Central memory CD8-positive, alpha-beta T cell (primary cell): ENCODE measurements at regions not wholly inside any gene's neighbourhood (a gene's known extent, or its start where the extent isn't known, plus 50 kb on each side); places are given as distances from the start of the nearest gene placed in this dataset.

Experiments used
- ATAC-seq: fragments of 150-1000 bp; cut with Tn5 transposase; replicated peaks from 2 replicates; pipeline ENCODE4 v1.10.0; 2022; ENCODE audit warnings: mild to moderate bottlenecking, moderate FRiP score, moderate number of reproducible peaks; ENCODE audit not compliant: poor library complexity, severe bottlenecking; ENCODE audit errors: extremely low read depth
- DNase-seq, 2 donors: peaks; one replicate each; pipeline ENCODE4 v3.0.0; 2021; ENCODE audit warnings: low spot score in 2 of 2
- H3K27ac Mint-ChIP-seq: one replicate; pipeline ENCODE4 v1.8.0; 2022; ENCODE audit warnings: low read depth, mild to moderate bottlenecking, moderate library complexity, mixed read lengths
- H3K27me3 Mint-ChIP-seq: one replicate; pipeline ENCODE4 v1.8.0; 2022; ENCODE audit warnings: mixed read lengths
- H3K36me3 Mint-ChIP-seq: one replicate; pipeline ENCODE4 v1.8.0; 2022; ENCODE audit warnings: mild to moderate bottlenecking, moderate library complexity, mixed read lengths; ENCODE audit not compliant: insufficient read depth
- H3K4me1 Mint-ChIP-seq: one replicate; pipeline ENCODE4 v1.8.0; 2022; ENCODE audit warnings: mixed read lengths
- H3K4me3 Mint-ChIP-seq: one replicate; pipeline ENCODE4 v1.8.0; 2022; ENCODE audit warnings: mild to moderate bottlenecking, moderate library complexity, mixed read lengths
- H3K9me3 Mint-ChIP-seq: one replicate; pipeline ENCODE4 v1.8.0; 2022; ENCODE audit warnings: mixed read lengths

- peaks cover 3% of the 10 kb centered on the region for H3K36me3 Mint-ChIP-seq
- H3K4me3 Mint-ChIP-seq: no peak overlapping the region
- H3K27ac Mint-ChIP-seq: no peak overlapping the region
- no peak for DNase-seq
- peaks cover 11% of the 10 kb centered on the region for H3K27me3 Mint-ChIP-seq
- no peaks in the 10 kb centered on the region for H3K4me1 Mint-ChIP-seq
- no peaks in the 10 kb centered on the region for H3K9me3 Mint-ChIP-seq
- no peak for ATAC-seq
These were observed 449.1 kb downstream of the BCOR start for GRCh38 chrX:39648548-39649254.

GRCh38 chrX:39650768-39651347 lies 446.9 kb downstream of the BCOR start:
- H3K4me1 Mint-ChIP-seq: no peaks in the 10 kb centered on the region
- ATAC-seq (no peak), DNase-seq (no peak)
- no peak overlapping the region for H3K4me3 Mint-ChIP-seq
- peaks cover 24% of the 10 kb centered on the region for H3K27me3 Mint-ChIP-seq
- H3K9me3 Mint-ChIP-seq: no peaks in the 10 kb centered on the region
- no peak overlapping the region for H3K27ac Mint-ChIP-seq
- no peaks in the 10 kb centered on the region for H3K36me3 Mint-ChIP-seq

GRCh38 chrX:39652336-39652735 lies 445.4 kb downstream of the BCOR start:
- Mint-ChIP-seq H3K27ac (peak overlapping the region; percentile 72), H3K4me1 (no peaks in the 10 kb centered on the region), H3K4me3 (no peak overlapping the region), H3K36me3 (no peaks in the 10 kb centered on the region), H3K27me3 (peaks cover 30% of the 10 kb centered on the region), H3K9me3 (no peaks in the 10 kb centered on the region)
- no peak for DNase-seq
- no peak for ATAC-seq

- H3K4me1 Mint-ChIP-seq: no peaks in the 10 kb centered on the region
- ATAC-seq (no peak), DNase-seq (no peak)
- H3K27ac Mint-ChIP-seq: no peak overlapping the region
- no peaks in the 10 kb centered on the region for H3K36me3 Mint-ChIP-seq
- H3K9me3 Mint-ChIP-seq: no peaks in the 10 kb centered on the region
- H3K4me3 Mint-ChIP-seq: no peak overlapping the region
- H3K27me3 Mint-ChIP-seq: peaks cover 30% of the 10 kb centered on the region
These were observed 444.1 kb downstream of the BCOR start for GRCh38 chrX:39653691-39654090.

GRCh38 chrX:39654183-39654925 lies 443.4 kb downstream of the BCOR start:
- Mint-ChIP-seq H3K27ac (no peak overlapping the region), H3K4me1 (no peaks in the 10 kb centered on the region), H3K27me3 (peaks cover 30% of the 10 kb centered on the region), H3K9me3 (no peaks in the 10 kb centered on the region), H3K4me3 (no peak overlapping the region), H3K36me3 (no peaks in the 10 kb centered on the region)
- ATAC-seq: no peak
- DNase-seq: no peak

DNA sequence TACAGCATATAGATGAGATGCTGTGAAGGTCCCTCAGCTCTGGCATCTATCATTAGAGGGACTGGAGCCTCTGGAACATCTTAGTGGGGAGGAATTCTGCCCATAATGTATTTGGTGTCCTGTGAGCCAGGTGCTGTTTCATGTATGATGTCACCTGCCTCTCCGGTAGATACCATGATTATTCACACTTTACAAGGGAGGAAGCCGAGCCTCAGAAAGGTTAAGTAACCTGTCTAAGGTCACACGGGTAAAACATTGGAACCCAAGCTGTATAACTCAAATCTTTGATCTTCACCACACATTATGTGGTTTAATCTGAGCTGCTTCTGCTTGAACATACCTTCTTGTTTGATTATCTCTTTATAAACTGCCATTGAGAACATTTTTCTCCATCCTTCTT lies 442.8 kb downstream of the BCOR start:
- ATAC-seq (no peak), DNase-seq (no peak)
- H3K27me3 Mint-ChIP-seq: peaks cover 30% of the 10 kb centered on the region
- H3K27ac Mint-ChIP-seq: no peak overlapping the region
- H3K4me3 Mint-ChIP-seq: no peak overlapping the region
- no peaks in the 10 kb centered on the region for H3K9me3 Mint-ChIP-seq
- H3K4me1 Mint-ChIP-seq: no peaks in the 10 kb centered on the region
- no peaks in the 10 kb centered on the region for H3K36me3 Mint-ChIP-seq

DNA sequence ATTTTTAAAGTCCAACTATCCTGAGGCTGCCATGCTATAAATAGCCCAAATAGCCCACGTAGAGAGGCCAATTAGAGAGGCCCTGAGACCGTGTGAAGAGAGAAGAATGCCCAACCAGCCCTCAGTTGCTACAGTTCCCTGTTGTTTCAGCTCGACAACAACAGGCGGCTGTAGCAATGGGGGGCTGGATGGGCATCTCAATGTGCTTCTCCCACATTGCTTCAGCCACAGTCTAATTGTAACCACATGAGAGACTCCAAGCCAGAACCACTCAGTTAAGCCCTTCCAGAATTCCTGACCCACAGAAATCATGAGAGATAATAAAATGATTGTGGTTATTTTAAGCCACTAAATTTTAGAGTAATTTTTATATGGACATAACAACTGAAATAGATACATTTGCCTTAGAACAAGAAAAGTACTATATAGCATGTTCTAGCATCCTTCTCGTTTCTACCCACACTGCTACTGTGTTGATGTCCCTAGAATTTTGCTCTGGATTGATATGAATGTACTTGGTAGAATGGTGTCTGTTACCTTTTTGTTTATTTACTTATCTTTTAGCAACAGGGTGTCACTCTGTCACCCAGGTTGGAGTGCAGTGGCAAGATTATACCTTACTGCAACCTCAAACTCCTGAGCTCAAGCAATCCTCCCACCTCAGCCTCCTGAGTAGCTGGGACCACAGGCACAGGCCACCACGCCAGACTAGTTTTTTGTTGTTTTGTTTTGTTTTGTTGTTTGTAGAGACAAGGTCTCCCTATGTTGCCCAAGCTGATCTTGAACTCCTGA lies 436.4 kb downstream of the BCOR start:
- Mint-ChIP-seq H3K27ac (no peak overlapping the region), H3K4me1 (no peaks in the 10 kb centered on the region), H3K27me3 (peaks cover under 1% of the 10 kb centered on the region), H3K36me3 (no peaks in the 10 kb centered on the region), H3K4me3 (no peak overlapping the region), H3K9me3 (no peaks in the 10 kb centered on the region)
- no peak for DNase-seq
- ATAC-seq: no peak

DNA sequence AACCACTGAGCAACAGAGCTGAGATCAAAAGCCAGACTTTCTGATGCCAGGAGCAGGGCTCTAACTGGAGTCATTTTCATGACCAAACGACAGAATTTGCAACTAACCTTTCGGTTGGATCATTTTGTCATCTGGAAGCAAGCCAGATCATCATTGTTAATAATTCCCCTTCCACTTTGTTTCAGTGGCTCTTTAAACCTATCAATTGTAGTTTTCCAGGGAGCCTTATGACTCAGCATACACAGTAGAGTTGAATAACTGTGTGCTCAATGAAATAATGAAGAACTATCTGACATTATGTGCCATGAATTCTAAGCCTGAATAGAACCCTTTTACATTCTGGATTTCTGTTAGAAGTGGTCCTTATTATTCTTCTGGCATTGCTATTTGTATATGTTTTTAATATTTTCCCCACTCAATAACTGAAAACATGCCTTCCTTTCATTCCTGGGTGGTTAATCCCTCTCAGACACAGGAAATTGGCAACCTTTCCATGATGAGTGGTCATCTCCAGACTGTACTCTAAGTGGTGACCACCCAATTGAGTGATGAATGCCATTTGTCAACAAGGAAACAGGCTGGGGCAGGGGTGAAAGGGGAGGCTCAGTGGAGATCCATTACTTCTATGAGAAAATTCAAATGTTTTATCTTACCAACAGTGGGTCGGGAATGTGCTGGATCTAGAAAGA lies 431.8 kb downstream of the BCOR start:
- Mint-ChIP-seq H3K27me3 (peaks cover 9% of the 10 kb centered on the region), H3K9me3 (no peaks in the 10 kb centered on the region), H3K4me1 (no peaks in the 10 kb centered on the region), H3K4me3 (no peak overlapping the region), H3K36me3 (peaks cover 2% of the 10 kb centered on the region), H3K27ac (no peak overlapping the region)
- DNase-seq: no peak
- no peak for ATAC-seq

DNA sequence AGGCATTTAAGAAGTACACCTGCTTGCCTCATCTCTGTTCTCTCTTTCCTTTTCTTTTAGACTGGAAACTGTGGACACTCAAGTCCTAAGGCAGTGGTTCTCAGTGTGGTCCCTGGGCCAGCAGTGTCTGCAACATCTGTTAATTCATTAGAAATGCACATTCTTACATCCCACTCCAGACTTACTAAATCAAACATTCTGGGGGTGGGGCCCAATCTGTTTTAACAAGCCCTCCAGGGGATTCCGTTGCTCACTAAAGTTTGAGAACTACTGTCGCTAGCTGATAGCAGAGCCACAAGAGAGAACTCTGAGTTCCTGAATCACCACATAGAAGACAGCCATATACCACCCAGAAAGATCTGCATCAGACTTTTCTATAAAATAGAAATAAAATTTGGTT lies 430.6 kb downstream of the BCOR start:
- no peak overlapping the region for H3K4me3 Mint-ChIP-seq
- H3K27me3 Mint-ChIP-seq: peaks cover 16% of the 10 kb centered on the region
- no peaks in the 10 kb centered on the region for H3K4me1 Mint-ChIP-seq
- DNase-seq: no peak
- no peaks in the 10 kb centered on the region for H3K9me3 Mint-ChIP-seq
- H3K27ac Mint-ChIP-seq: no peak overlapping the region
- H3K36me3 Mint-ChIP-seq: peaks cover 2% of the 10 kb centered on the region
- ATAC-seq: no peak

DNA sequence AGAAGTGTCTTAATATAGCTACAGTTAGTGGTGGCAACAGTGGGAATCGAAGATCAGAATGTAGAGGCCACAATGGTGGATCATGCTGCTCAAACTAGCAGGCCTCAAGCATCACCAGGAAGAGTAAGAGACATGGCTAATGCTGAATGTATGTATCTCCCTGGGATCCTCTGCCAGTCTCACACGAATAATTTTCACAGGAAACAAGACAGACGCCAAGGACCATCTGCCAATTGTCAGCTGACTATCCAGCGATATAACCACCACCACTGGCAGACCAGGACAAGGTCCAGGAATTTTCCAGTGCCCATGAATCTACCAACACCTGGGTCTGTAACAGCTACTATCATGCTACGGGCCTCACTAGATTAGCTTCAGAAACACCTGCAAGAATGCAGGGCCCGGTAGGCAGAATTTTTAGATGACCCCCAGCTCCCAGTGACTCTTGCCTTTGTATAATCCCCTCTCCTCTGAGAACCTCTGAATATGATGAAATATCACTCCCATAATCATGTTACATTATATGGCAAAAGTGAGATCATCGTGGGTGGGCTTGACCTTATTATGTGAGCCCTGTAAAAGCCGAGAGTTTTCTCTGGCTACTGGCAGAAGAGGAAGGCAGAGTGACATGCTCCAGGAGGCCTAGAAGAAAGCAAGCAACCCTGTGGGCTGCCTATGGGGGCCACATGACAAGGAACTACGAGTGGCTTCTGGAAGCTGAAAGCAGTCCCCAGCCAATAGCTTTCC lies 429.8 kb downstream of the BCOR start:
- Mint-ChIP-seq H3K36me3 (peaks cover 2% of the 10 kb centered on the region), H3K9me3 (no peaks in the 10 kb centered on the region), H3K4me3 (no peak overlapping the region), H3K4me1 (no peaks in the 10 kb centered on the region), H3K27ac (no peak overlapping the region), H3K27me3 (peaks cover 21% of the 10 kb centered on the region)
- DNase-seq (no peak), ATAC-seq (no peak)

GRCh38 chrX:39669668-39670067 lies 428.1 kb downstream of the BCOR start:
- Mint-ChIP-seq H3K27ac (no peak overlapping the region), H3K9me3 (no peaks in the 10 kb centered on the region), H3K36me3 (peaks cover 2% of the 10 kb centered on the region), H3K4me3 (no peak overlapping the region), H3K27me3 (peaks cover 21% of the 10 kb centered on the region), H3K4me1 (no peaks in the 10 kb centered on the region)
- ATAC-seq (no peak), DNase-seq (no peak)
